ENCODE measurements at regions not wholly inside any gene's neighbourhood (a gene's known extent, or its start where the extent isn't known, plus 50 kb on each side); places are given as distances from the start of the nearest gene placed in this dataset.

DNA sequence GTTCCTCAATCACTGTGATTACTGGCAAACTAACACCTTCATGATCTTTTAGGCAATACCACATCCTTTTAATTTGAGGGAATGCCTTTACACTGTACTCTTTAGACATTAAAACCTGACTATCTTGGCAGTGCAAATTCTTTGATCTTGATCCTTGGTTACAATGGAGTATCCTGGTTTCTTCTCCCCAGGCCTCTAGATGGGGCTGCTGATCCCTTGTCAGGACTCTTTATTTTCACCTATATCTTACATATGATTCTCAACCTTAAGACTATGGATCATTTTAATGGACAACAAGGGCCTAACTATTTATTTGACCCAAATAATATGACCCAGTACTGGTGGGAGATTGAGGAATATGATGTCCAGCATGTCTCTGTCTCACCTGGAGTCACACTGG, 1005.5 kb upstream of the INTU start:
- TF ChIP-seq, protein P1, sequence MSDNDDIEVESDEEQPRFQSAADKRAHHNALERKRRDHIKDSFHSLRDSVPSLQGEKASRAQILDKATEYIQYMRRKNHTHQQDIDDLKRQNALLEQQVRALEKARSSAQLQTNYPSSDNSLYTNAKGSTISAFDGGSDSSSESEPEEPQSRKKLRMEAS (IDR thresholded peaks at IDR 0.05; ENCODE audit: insufficient read depth, insufficient read length) = no peak
- TF ChIP-seq, protein P2, sequence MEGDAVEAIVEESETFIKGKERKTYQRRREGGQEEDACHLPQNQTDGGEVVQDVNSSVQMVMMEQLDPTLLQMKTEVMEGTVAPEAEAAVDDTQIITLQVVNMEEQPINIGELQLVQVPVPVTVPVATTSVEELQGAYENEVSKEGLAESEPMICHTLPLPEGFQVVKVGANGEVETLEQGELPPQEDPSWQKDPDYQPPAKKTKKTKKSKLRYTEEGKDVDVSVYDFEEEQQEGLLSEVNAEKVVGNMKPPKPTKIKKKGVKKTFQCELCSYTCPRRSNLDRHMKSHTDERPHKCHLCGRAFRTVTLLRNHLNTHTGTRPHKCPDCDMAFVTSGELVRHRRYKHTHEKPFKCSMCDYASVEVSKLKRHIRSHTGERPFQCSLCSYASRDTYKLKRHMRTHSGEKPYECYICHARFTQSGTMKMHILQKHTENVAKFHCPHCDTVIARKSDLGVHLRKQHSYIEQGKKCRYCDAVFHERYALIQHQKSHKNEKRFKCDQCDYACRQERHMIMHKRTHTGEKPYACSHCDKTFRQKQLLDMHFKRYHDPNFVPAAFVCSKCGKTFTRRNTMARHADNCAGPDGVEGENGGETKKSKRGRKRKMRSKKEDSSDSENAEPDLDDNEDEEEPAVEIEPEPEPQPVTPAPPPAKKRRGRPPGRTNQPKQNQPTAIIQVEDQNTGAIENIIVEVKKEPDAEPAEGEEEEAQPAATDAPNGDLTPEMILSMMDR (IDR thresholded peaks at IDR 0.05; ENCODE audit: extremely low read depth in 1 of 2, insufficient read depth in 1 of 2, low read depth in 1 of 2, low read length in 2 of 2) = peak; percentile 38 to 53
- TF ChIP-seq EZH2 (IDR thresholded peaks at IDR 0.05; ENCODE audit: borderline replicate concordance, low read depth, low read length, severe bottlenecking) (no peak), MYC (IDR thresholded peaks at IDR 0.05; ENCODE audit: low read depth, low read length) (no peak), POLR2A (IDR thresholded peaks at IDR 0.05; ENCODE audit: low read depth, low read length) (no peak), JUN (IDR thresholded peaks at IDR 0.05; ENCODE audit: borderline replicate concordance, insufficient read depth, insufficient read length, low read depth) (no peak), POLR2AphosphoS5 (IDR thresholded peaks at IDR 0.05; ENCODE audit: insufficient read depth, low read depth, low read length) (no peak)
